K562 (cell line): ENCODE measurements at regions not wholly inside any gene's neighbourhood (a gene's known extent, or its start where the extent isn't known, plus 50 kb on each side); places are given as distances from the start of the nearest gene placed in this dataset.

ENCODE experiments used
- CEBPB ChIP-seq: fragments of 450-650 bp; IDR thresholded peaks from 2 replicates; pipeline ENCODE4 v1.6.1; 2016; ENCODE audit warnings: missing genetic modification characterization, missing compliant biosample characterization
- EGR1 ChIP-seq: fragments of 450-650 bp; conservative IDR thresholded peaks from 2 replicates; pipeline ENCODE4 v1.6.1; 2017; ENCODE audit warnings: mild to moderate bottlenecking
- FOXA1 ChIP-seq: fragments of 450-650 bp; IDR thresholded peaks from 2 replicates; pipeline ENCODE4 v1.6.1; 2016; ENCODE audit warnings: mild to moderate bottlenecking, borderline replicate concordance
- GTF3C2 ChIP-seq: IDR thresholded peaks from 3 replicates; pipeline ENCODE4 v1.6.1; 2011; ENCODE audit warnings: borderline replicate concordance, mild to moderate bottlenecking, moderate library complexity; ENCODE audit not compliant: insufficient read length; ENCODE audit errors: extremely low read depth
- HNRNPH1 ChIP-seq: fragments of 200-400 bp; formaldehyde crosslinking; optimal IDR thresholded peaks from 2 replicates; pipeline ENCODE3; 2017; ENCODE audit warnings: low read depth, mild to moderate bottlenecking, low read length, moderate library complexity
- MTA3 ChIP-seq: fragments of 450-650 bp; formaldehyde crosslinking; IDR thresholded peaks from 2 replicates; pipeline ENCODE4 v1.6.1; 2017; ENCODE audit warnings: mild to moderate bottlenecking, borderline replicate concordance
- REST ChIP-seq, 2 experiments: fragments of 450-650 bp; formaldehyde crosslinking in 1 of 2; IDR thresholded peaks; 2 replicates each; pipeline versions ENCODE4 v1.4.0 to v1.6.1; 2014 to 2020; ENCODE audit warnings: mild to moderate bottlenecking in 2 of 2, borderline replicate concordance in 1 of 2, low read depth in 1 of 2
- TCF7 ChIP-seq: sonication (generic); IDR thresholded peaks from 2 replicates; pipeline ENCODE4 v1.6.1; 2016; ENCODE audit warnings: antibody characterized with exemption, borderline replicate concordance
- TRIM24 ChIP-seq, 2 experiments: fragments of 450-650 bp; IDR thresholded peaks; 2 replicates each; pipeline ENCODE4 v1.6.1; 2016
- ZFP91 ChIP-seq: sonication (generic); formaldehyde crosslinking; IDR thresholded peaks from 2 replicates; pipeline ENCODE4 v1.8.0; 2022; ENCODE audit warnings: mild to moderate bottlenecking, missing genetic modification reagents
- ZNF274 ChIP-seq: IDR thresholded peaks from 2 replicates; pipeline ENCODE4 v1.6.1; 2011; ENCODE audit warnings: low read depth, mild to moderate bottlenecking, low read length, moderate library complexity, borderline replicate concordance

- TF ChIP-seq MTA3 (no peak), TRIM24 (IDR thresholded peaks at IDR 0.05) (no peak), REST (IDR thresholded peaks at IDR 0.05; ENCODE audit: borderline replicate concordance) (no peak), REST (CRISPR knock-in tag; IDR thresholded peaks at IDR 0.05; ENCODE audit: low read depth) (no peak), TCF7 (no peak), ZFP91 (CRISPR knock-in tag) (no peak), EGR1 (no peak), HNRNPH1 (no peak), ZNF274 (no peak), CEBPB (tag) (no peak), FOXA1 (no peak), GTF3C2 (no peak)
These were observed 53.5 kb upstream of the PPP1R12A start for GRCh38 chr12:79988368-79988767.
